C4-2B (cell line): ENCODE measurements at regions not wholly inside any gene's neighbourhood (a gene's known extent, or its start where the extent isn't known, plus 50 kb on each side); places are given as distances from the start of the nearest gene placed in this dataset.

ENCODE experiments used
- H3K27ac ChIP-seq: fragments of 450-650 bp; 2 replicates; pipeline ENCODE4 v1.5.1; 2017
- ZFX ChIP-seq: fragments of 450-650 bp; IDR thresholded peaks from 2 replicates; pipeline ENCODE4 v1.6.1; 2017
- TF ChIP-seq, protein P1 (sequence below): fragments of 450-650 bp; conservative IDR thresholded peaks from 2 replicates; pipeline ENCODE4 v1.5.1; 2017; ENCODE audit warnings: mild to moderate bottlenecking

DNA sequence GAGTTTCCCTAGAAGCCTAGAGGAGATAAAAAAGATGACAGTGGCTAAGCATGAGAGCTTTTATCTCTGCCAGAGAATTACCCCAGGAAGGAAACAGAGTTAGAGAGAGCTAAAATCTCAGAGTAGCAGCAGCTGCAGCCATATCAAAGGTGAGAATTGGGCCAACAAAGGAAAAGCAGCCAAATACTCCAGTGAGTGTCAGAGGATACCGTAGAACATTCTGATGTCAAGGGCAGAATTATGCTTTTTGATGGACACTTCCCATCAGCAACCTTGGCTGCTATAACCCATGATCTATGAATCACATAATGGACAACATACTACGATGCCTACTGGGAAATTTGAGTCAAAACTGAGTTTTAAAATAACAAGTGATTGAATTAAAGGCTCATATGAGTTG, 405.8 kb upstream of the CPEB2 start:
- TF ChIP-seq ZFX: no peak
- TF ChIP-seq, protein P1, sequence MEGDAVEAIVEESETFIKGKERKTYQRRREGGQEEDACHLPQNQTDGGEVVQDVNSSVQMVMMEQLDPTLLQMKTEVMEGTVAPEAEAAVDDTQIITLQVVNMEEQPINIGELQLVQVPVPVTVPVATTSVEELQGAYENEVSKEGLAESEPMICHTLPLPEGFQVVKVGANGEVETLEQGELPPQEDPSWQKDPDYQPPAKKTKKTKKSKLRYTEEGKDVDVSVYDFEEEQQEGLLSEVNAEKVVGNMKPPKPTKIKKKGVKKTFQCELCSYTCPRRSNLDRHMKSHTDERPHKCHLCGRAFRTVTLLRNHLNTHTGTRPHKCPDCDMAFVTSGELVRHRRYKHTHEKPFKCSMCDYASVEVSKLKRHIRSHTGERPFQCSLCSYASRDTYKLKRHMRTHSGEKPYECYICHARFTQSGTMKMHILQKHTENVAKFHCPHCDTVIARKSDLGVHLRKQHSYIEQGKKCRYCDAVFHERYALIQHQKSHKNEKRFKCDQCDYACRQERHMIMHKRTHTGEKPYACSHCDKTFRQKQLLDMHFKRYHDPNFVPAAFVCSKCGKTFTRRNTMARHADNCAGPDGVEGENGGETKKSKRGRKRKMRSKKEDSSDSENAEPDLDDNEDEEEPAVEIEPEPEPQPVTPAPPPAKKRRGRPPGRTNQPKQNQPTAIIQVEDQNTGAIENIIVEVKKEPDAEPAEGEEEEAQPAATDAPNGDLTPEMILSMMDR: no peak
- no peak overlapping the region for H3K27ac ChIP-seq

DNA sequence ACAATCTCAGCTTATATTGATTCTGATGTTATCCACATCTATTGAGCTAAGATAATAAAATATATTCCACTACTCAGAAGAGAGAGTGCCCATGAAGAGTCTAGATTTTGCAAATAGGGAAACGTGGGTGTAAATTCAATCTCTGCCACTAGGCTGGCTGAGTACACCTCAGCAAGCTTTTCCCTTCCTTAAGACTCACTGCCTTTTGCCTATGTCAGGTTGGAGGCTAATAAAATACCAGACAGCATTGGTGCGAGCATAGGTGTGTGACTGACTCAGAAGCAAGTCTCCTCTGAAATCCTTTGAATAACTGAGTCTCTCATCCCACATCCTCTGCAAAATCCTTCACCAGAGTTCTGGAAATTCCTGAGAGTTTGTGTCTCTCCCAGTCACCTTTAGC, 405.4 kb upstream of the CPEB2 start:
- TF ChIP-seq, protein P1: no peak; the same call in 1 of the 2 replicates
- no peak for TF ChIP-seq ZFX
- H3K27ac ChIP-seq: no peak overlapping the region

DNA sequence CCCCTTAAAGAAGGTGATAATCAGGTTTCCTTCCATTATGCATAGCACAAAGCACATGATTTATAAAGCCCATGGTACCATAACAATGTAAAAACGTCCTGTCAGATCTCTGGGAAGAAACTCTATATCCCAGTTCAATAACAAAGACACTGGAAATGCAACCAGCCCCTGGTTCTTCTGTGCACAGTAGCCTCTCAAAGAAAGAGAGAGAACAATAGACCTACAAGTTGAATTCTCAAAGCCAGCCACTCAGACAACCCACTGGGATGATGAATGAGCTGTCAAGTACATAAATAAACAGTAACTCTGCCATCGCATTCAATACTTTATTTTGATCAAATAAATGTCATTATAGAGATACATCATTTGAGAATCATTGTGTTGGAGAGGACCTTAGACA, 400.1 kb upstream of the CPEB2 start:
- TF ChIP-seq ZFX: no peak
- TF ChIP-seq, protein P1: no peak
- no peak overlapping the region for H3K27ac ChIP-seq

DNA sequence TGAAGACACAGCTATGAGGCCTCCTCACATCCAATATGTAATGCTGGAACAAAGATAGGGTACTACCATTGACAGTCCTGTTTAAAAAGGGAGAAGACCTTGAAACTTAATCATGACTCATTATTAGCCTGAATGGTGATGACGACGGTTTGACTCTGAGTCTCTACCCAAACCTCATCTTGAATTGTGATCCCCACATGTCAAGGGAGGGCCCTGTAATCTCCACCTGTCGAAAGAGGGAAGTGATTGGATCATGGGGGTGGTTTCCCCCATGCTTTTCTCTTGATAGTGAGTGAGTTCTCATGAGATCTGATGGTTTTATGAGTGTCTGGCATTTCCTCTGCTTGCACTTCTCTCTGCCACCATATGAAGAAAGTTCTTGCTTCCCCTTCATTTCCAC, 395.3 kb upstream of the CPEB2 start:
- H3K27ac ChIP-seq: no peak overlapping the region
- TF ChIP-seq ZFX: no peak
- TF ChIP-seq, protein P1: no peak

DNA sequence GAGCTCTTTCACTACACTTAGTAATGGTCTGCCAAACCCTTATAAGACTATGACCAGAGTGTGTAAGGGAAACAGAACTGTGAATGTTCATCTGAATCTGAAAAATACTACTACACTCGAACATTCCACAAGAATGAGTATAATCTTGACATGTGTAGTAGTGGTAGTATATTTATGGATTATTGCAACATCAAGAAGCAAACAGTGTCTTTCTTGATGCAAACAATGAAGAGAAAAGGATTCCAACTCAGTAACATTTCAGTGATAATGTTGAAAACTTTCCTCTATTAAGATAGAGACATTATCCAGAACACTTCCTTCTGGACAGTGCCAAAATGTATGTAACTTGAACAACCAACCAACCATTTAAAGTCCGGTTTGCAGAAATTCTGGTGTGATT, 394.7 kb upstream of the CPEB2 start:
- TF ChIP-seq, protein P1: no peak
- TF ChIP-seq ZFX: no peak
- H3K27ac ChIP-seq: no peak overlapping the region

DNA sequence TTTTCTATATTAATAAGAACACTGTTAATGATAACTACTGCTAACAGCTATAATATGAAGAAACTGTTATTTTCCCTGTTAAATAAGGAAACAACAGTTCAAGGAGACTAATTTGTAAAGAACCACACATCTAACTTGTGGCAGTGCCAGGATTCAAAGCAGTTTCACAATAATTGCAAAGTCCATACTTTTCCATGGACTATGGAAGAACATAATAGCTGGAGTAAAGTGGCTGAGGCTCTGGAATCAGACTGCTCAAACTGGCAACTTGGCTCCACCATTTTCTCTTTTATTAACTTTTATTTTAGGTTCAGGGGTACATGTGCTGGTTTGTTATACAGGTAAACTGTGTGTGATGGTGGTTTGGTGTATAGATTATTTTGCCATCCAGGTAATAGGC, 393.7 kb upstream of the CPEB2 start:
- TF ChIP-seq, protein P1: no peak

DNA sequence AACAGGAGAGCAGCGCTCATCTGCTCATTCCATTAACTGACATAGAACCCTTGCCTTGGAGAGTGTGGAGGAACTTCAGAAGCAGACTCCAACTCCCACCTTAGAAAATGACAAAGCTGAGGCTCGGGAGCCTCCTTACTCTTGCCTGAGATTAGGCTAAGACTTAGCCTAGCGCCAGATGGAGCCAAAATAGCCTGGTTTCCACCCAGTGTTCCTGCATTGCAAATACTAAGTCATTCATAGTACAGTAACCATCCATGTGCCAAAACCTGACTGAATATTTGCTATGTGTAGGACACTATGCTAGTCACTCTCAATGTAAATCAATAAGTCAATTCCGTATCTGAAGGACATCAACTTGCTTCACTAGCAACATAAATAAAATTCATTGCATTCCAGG, 387.4 kb upstream of the CPEB2 start:
- TF ChIP-seq, protein P1: no peak
- TF ChIP-seq ZFX: no peak
- H3K27ac ChIP-seq: no peak overlapping the region

More for the DNA sequence above, 393.7 kb upstream of the CPEB2 start:
- H3K27ac ChIP-seq: no peak overlapping the region
